ENCODE measurements at regions not wholly inside any gene's neighbourhood (a gene's known extent, or its start where the extent isn't known, plus 50 kb on each side); places are given as distances from the start of the nearest gene placed in this dataset.

GRCh38 chr10:2813693-2814092, 253.7 kb upstream of the PFKP start:
- no peaks in the 10 kb centered on the region for H3K4me1 ChIP-seq (ENCODE audit: insufficient read depth)
- no peak for DNase-seq
- 79 to 84% (median 82%) methylated on average over 7 of the region's 7 CpGs for WGBS, 3 donors
- no peaks in the 10 kb centered on the region for H3K27me3 ChIP-seq
- intact Hi-C loops (cut with DNase I), result no loop called here
- no peak for TF ChIP-seq EP300 (IDR thresholded peaks at IDR 0.05)
- TF ChIP-seq, protein P1, sequence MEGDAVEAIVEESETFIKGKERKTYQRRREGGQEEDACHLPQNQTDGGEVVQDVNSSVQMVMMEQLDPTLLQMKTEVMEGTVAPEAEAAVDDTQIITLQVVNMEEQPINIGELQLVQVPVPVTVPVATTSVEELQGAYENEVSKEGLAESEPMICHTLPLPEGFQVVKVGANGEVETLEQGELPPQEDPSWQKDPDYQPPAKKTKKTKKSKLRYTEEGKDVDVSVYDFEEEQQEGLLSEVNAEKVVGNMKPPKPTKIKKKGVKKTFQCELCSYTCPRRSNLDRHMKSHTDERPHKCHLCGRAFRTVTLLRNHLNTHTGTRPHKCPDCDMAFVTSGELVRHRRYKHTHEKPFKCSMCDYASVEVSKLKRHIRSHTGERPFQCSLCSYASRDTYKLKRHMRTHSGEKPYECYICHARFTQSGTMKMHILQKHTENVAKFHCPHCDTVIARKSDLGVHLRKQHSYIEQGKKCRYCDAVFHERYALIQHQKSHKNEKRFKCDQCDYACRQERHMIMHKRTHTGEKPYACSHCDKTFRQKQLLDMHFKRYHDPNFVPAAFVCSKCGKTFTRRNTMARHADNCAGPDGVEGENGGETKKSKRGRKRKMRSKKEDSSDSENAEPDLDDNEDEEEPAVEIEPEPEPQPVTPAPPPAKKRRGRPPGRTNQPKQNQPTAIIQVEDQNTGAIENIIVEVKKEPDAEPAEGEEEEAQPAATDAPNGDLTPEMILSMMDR (IDR thresholded peaks at IDR 0.05), result no peak
- no peak for TF ChIP-seq POLR2A (IDR thresholded peaks at IDR 0.05)
- no peaks in the 10 kb centered on the region for H3K9me3 ChIP-seq
- no peak overlapping the region for H3K27ac ChIP-seq
- no peak overlapping the region for H3K4me3 ChIP-seq
- H3K36me3 ChIP-seq, result no peaks in the 10 kb centered on the region

GRCh38 chr10:2813286-2813685, 254.1 kb upstream of the PFKP start:
- no peaks in the 10 kb centered on the region for H3K9me3 ChIP-seq
- no peak overlapping the region for H3K27ac ChIP-seq
- WGBS, 3 donors, result 62 to 82% (median 65%) methylated on average over 8 of the region's 8 CpGs
- no peak overlapping the region for H3K4me3 ChIP-seq
- no peaks in the 10 kb centered on the region for H3K4me1 ChIP-seq (ENCODE audit: insufficient read depth)
- DNase-seq, result no peak
- TF ChIP-seq, protein P1 (IDR thresholded peaks at IDR 0.05), result no peak
- no peak for TF ChIP-seq POLR2A (IDR thresholded peaks at IDR 0.05)
- TF ChIP-seq EP300 (IDR thresholded peaks at IDR 0.05), result no peak
- H3K36me3 ChIP-seq, result no peaks in the 10 kb centered on the region
- no peaks in the 10 kb centered on the region for H3K27me3 ChIP-seq
- intact Hi-C loops (cut with DNase I), result no loop called here

GRCh38 chr10:2812631-2813030, 254.7 kb upstream of the PFKP start:
- no peaks in the 10 kb centered on the region for H3K9me3 ChIP-seq
- H3K4me1 ChIP-seq (ENCODE audit: insufficient read depth), result no peaks in the 10 kb centered on the region
- H3K27ac ChIP-seq, result no peak overlapping the region
- WGBS, 3 donors, result 89 to 97% (median 90%) methylated on average over 3 of the region's 3 CpGs
- H3K4me3 ChIP-seq, result no peak overlapping the region
- H3K36me3 ChIP-seq, result no peaks in the 10 kb centered on the region
- no peaks in the 10 kb centered on the region for H3K27me3 ChIP-seq
- TF ChIP-seq, protein P1 (IDR thresholded peaks at IDR 0.05), result no peak
- TF ChIP-seq POLR2A (IDR thresholded peaks at IDR 0.05) (no peak), EP300 (IDR thresholded peaks at IDR 0.05) (no peak)
- intact Hi-C loops (cut with DNase I), result no loop called here
- DNase-seq, result no peak

- intact Hi-C loops (cut with DNase I), result no loop called here
- Histone ChIP-seq H3K4me3 (no peak overlapping the region), H3K36me3 (no peaks in the 10 kb centered on the region), H3K9me3 (no peaks in the 10 kb centered on the region), H3K27me3 (no peaks in the 10 kb centered on the region), H3K27ac (no peak overlapping the region), H3K4me1 (ENCODE audit: insufficient read depth) (no peaks in the 10 kb centered on the region)
- no peak for DNase-seq
- 55 to 73% (median 69%) methylated on average over 5 of the region's 5 CpGs for WGBS, 3 donors
- TF ChIP-seq EP300 (IDR thresholded peaks at IDR 0.05), result no peak
- TF ChIP-seq, protein P1 (IDR thresholded peaks at IDR 0.05), result no peak
- no peak for TF ChIP-seq POLR2A (IDR thresholded peaks at IDR 0.05)
These were observed 267.2 kb upstream of the PFKP start for GRCh38 chr10:2800178-2800577.
